ENCODE measurements at regions not wholly inside any gene's neighbourhood (a gene's known extent, or its start where the extent isn't known, plus 50 kb on each side); places are given as distances from the start of the nearest gene placed in this dataset.

DNA sequence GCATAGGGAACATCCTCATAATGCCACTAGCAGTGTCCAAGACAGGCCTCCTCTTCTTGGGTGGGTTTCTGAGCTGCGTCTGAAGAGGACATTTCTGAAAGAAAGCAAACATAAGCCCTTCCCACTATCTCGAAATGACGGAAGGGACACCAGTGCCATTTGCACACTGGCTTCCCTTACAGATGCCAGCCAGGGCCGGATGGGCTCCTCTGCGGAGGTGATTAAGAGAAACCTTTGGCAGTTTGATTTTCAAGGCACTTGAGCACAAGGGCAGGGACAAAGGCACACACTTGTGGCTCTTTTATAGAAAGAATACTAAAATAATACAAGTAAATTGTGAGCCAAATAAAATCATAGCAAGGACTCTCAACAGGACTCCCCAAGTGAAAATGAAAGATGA is 106.6 kb upstream of the CELF2 start:
- TF ChIP-seq CTCF (IDR thresholded peaks at IDR 0.05), result no peak
- ATAC-seq (ENCODE audit: low FRiP score), result peak; percentile 5
- DNase-seq (ENCODE audit: low spot score), result no peak

DNA sequence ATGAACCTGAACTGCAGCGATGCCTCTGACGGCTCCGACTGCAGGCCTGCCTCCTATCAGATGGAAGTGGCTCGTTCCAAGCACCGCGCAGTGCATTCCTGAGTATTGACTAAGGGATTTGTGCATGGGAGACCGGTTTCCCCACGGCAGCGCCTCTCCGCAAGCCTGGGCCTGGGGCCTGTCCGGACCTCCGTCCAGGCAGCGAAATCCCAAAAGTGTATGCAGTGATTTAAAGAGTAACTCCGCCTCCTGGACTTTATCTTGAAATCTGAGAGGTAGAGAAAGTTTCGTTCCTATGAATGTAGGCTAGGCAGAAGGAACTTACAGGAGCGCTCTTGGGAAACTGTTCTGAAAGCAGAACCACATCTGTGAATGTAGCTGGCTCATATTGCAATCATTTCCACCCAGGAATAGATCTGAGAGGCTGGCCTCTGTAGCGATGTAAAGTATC is 106.2 kb upstream of the CELF2 start:
- peak; percentile 55 for DNase-seq (ENCODE audit: low spot score)
- no peak for TF ChIP-seq CTCF (IDR thresholded peaks at IDR 0.05)
- peak; percentile 98 for ATAC-seq (ENCODE audit: low FRiP score)

DNA sequence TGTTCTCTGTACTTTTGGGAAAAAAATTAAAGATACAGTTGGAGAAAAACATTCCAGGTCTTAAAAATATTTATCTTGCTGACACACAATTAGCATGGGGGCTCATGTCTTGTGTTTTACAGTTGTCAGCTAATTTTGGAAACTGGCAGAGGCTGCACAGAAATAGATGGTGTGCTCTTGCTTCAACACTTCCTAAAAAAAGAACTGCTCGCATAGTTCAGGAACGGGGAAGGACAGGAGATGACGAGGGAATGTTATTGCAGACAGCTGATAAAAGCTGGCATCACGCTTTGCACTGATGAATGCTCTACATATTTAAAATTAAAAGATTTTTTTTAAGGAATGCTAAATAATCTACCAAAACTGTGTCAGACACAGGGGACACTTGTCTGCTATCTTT is 103.5 kb upstream of the CELF2 start:
- no peak for DNase-seq (ENCODE audit: low spot score)
- no peak for TF ChIP-seq CTCF (IDR thresholded peaks at IDR 0.05)
- no peak for ATAC-seq (ENCODE audit: low FRiP score)

- ATAC-seq (ENCODE audit: low FRiP score) (no peak), DNase-seq (ENCODE audit: low spot score) (no peak)
- TF ChIP-seq CTCF (IDR thresholded peaks at IDR 0.05), result no peak
Observed at GRCh38 chr10:10915215-10915614, 102.5 kb upstream of the CELF2 start.

DNA sequence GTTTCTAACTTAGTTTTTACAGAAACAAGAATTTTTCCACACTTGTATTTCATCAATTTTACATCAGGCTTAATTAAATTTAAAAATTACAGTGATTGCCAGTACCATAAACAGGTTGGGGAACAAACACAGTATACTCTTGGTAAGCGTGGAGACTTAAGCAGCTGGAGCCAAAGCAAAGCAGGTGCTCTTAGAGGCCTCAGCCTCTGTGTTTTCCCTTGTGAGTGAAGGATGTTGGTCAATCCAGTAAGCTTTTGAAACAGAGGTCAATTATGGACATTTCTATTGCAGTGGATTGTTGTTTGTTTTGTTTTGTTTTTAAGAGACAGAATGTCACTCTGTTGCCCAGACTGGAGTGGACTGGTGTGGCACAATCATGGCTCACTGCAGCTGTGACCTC is 100.6 kb upstream of the CELF2 start:
- TF ChIP-seq CTCF (IDR thresholded peaks at IDR 0.05), result no peak
- no peak for DNase-seq (ENCODE audit: low spot score)
- no peak for ATAC-seq (ENCODE audit: low FRiP score)

DNA sequence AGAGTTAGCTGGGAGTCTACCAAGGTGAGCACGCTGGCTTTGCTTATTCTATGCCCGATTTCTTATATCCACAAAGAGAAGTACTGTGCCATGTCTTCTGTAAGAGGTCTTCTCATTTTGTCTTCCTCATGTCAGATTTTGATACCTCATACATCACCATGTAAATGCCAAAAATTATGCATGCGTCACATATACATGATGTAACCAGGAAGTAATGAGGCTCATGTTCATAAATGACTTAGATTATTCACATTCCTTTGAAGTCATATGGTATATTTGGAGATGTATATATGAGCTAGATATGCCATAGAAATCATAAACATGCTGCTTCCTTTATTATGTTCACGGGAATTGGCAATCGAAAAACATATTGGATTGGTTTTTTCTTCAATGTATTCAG is 97.7 kb upstream of the CELF2 start:
- DNase-seq (ENCODE audit: low spot score) (no peak), ATAC-seq (ENCODE audit: low FRiP score) (no peak)
- TF ChIP-seq CTCF (IDR thresholded peaks at IDR 0.05), result no peak

DNA sequence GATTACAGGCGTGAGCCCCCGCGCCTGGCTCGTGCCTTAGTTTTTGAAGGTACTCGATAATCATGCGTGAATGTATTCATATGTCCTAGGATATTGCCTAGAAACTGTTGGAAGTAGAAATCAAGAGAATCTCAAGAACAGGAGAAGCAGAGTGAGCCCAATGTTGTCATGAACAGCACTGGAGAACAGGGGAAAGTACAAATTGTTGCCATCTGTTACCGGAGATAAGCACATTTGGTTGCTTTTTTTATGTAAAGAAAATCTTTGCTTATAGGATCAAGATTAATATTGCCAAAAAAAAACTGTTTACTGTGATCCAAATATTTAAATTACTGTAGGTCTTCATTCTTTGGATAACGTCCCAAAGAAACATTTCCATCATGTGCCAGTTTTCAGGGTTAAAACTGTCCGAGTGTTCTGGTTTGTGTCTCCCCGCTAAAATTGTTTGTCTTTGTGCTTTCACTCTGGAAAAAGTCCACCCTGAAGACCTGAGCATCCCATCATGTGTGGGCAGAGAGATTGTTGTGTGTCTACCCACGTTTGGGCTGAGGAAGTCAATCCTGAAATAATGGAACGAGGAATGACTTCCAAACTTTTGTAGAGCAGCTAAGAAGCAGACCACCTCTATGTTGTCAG is 95.7 kb upstream of the CELF2 start:
- no peak for DNase-seq (ENCODE audit: low spot score)
- TF ChIP-seq CTCF (IDR thresholded peaks at IDR 0.05), result no peak

More for the DNA sequence above, 95.7 kb upstream of the CELF2 start:
- no peak for ATAC-seq (ENCODE audit: low FRiP score)
